Prostate gland (tissue), 2 donors: ENCODE measurements at regions not wholly inside any gene's neighbourhood (a gene's known extent, or its start where the extent isn't known, plus 50 kb on each side); places are given as distances from the start of the nearest gene placed in this dataset.

Experiments
- CTCF ChIP-seq, 4 experiments: fragments of 200-600 bp in 2 of 4; fragments of 450-650 bp in 2 of 4; sonication (generic) in 2 of 4; IDR thresholded peaks; 1 replicate in 3 of 4; 2 replicates in 1 of 4; pipeline ENCODE4 v1.5.1; 2016 to 2019; ENCODE audit warnings: antibody characterized with exemption in 4 of 4, mild to moderate bottlenecking in 2 of 4, moderate library complexity in 2 of 4
- POLR2A ChIP-seq: fragments of 450-650 bp; IDR thresholded peaks from one replicate; pipeline ENCODE4 v1.6.1; 2016; ENCODE audit warnings: antibody characterized with exemption, mild to moderate bottlenecking
- POLR2AphosphoS5 ChIP-seq: sonication (generic); formaldehyde crosslinking; IDR thresholded peaks from one replicate; pipeline ENCODE4 v1.6.1; 2017; ENCODE audit warnings: antibody characterized with exemption

GRCh38 chr1:101290922-101291561, 54.2 kb downstream of the S1PR1 start:
- TF ChIP-seq CTCF (IDR thresholded peaks at IDR 0.05) (no peak), POLR2AphosphoS5 (no peak), POLR2A (no peak)
